ENCODE measurements at regions not wholly inside any gene's neighbourhood (a gene's known extent, or its start where the extent isn't known, plus 50 kb on each side); places are given as distances from the start of the nearest gene placed in this dataset.

DNA sequence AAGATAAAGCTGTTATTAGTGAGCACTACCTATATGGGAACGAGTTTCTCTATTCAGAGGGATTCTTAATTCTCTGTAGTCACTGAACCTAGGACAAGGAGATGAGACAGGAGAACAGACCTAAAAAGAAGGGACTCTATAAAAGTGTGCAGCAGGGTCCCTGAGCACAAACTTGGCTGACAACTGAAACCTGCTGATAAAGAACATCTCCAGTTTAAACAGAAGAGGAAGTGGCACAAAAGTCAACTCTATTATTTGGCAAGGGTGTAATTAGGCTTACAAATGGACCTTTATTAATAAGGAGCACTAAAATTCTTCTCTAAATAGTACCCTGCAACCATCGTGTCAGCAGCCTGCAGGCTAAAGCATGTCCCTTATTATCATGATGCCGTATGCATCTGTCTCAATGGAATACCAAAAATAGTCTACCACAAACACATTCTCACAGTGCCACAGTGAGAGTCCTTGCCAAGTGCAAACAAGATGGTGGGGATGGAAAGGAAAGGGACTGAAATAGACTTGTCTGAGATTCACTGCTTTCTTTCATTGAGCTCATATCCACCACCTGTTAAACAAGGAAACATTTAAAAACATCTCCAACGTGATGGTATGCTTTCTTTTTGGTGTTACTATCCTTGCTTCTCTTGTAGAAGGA, 260.2 kb downstream of the INSIG2 start:
- TF ChIP-seq CTCF (IDR thresholded peaks at IDR 0.05; ENCODE audit: poor library complexity, severe bottlenecking) (no peak), EP300 (conservative IDR thresholded peaks at IDR 0.05; ENCODE audit: poor library complexity, severe bottlenecking) (no peak), EZH2 (IDR thresholded peaks at IDR 0.05; ENCODE audit: borderline replicate concordance, insufficient read depth, low read length, poor library complexity, severe bottlenecking) (no peak), RAD21 (conservative IDR thresholded peaks at IDR 0.05) (no peak), POLR2AphosphoS5 (IDR thresholded peaks at IDR 0.05) (no peak), REST (IDR thresholded peaks at IDR 0.05; ENCODE audit: borderline replicate concordance) (no peak)
